HG03097 (cell line): ENCODE measurements at regions not wholly inside any gene's neighbourhood (a gene's known extent, or its start where the extent isn't known, plus 50 kb on each side); places are given as distances from the start of the nearest gene placed in this dataset.

Experiments
- ATAC-seq: cut with Tn5 transposase; IDR thresholded peaks from one replicate; pipeline ENCODE4 v1.9.1; 2021; ENCODE audit not compliant: unreplicated experiment, low FRiP score

DNA sequence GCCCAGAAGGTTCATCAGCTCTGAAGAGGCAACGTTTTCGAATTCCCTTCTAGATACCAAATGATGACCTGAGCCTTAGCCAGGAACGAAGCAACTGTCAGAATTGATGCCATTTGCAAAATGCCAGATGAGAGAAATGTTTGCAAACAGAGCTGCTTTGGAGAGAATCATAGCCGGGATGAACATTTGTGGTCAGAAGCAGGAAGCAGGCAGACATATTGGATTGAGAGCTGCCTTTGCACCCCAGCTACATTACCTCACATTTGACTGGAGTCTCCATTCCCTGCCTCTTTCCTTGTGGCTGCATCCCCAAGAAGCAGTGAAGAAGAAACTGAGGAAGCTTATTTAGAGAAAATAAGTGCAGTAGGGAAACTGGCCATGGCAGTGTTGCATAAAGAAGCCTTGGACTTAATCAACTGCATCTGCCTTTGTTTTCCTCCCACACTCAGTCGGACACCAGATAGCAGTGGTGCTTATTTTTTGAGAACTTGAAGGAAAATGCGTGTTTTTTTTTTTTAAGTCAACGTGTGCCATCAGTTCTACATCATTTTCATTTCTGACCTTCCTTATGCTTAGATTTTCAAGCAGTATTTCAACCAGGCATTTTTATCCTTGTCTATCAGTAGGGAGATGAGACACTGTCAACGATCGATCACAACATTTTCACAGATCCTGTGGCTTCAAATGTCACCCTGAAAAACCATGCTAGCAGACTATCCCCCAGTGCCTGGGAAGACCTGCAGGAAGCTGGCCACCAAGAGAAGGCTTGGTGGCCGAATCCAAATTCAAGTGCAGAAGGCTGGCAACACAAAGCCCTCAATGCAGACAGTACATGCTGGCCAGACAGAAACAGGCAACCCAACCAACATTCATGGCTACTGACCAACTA, 541.2 kb upstream of the JARID2 start:
- ATAC-seq: no peak

DNA sequence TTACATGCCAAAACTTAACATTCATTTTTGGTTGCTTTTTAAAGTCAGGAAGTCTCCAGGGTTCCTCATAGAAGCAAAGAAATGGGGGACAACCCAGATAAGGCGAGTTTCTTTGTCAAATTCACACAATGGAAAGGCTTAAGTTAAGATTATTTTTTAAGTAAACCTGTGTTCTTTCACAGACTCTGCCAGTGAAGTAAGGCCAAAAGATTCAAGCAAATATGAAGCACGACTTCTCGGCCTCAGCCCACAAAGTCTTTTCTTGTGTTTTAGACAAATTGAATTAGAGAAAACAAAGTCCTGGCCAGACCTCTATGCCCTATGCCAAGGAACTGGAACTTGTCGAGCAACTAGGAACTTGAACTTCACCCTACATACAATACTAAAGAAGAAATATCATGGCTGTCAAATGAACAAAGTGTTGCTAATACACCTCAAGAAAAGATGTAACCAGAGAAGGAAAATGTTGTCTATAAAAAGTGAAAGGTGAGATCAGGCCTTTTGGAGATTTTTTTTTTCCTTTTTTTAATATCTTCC, 540.0 kb upstream of the JARID2 start:
- ATAC-seq: no peak

DNA sequence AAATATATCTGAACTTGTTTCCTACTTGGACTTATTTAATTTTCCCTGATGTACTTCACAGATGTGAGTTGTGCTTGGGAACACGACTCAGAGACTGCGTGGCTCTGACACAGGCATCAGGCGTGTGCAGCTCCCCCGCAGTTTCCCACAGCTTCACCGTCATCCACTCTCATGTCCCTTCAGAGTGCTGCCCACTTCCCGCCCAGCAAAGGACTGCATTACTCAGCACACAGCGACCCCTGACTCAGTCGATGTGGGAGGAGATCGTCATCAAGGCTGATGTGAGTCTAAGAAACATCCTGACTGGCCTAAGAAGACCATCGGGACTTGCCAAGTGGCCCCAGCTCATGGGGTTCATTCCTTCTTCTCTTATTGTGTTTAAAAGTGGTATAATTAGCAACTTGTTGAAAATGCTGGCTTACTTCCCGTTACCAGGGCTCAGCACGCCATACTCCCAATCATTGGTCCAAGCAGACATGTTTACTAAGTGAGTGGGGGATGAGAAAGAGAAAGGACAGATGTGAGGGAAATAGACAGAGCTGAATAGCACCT, 539.4 kb upstream of the JARID2 start:
- ATAC-seq: no peak

DNA sequence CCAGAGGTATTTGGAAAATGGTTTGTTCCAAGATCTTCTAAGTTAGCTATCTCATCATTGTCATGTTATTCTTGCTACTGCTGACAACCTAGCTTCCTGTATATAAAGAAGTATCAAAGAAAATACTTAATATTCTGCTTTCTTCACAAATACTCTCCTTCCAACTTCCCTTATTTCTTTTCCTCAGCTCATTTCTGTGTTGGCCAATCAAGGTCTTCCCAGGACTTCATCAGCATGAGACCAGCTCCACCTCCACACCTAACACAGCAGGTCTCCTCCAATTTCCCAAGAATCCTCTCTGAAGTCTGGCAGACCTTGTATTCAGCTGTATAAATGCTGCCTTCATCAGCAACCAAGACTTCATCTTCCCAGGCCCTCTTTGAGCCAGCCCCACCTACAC, 538.6 kb upstream of the JARID2 start:
- no peak for ATAC-seq

DNA sequence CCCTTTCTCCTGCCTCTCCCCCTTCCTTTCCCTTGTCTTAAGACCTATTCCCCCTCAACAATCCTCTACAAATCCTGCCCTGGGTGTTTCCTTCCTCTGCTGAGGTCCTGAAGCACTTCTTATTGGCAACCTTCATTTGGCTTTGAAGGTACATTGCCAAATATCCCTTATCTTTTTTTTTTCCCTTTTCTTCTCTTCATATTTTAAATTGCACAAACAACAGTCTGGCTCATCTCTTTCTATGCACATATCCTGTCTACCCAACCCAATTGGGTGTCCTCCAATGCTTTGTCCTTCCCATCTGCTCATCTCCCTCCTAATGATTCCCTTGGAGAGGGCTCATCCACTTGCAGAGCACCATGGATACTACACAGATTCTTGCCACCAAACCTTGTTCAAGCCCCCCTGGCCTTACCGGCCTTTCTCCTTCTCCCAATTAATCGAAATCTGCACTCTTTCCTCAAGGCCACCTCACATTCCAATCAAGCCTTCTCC, 537.9 kb upstream of the JARID2 start:
- ATAC-seq: no peak

DNA sequence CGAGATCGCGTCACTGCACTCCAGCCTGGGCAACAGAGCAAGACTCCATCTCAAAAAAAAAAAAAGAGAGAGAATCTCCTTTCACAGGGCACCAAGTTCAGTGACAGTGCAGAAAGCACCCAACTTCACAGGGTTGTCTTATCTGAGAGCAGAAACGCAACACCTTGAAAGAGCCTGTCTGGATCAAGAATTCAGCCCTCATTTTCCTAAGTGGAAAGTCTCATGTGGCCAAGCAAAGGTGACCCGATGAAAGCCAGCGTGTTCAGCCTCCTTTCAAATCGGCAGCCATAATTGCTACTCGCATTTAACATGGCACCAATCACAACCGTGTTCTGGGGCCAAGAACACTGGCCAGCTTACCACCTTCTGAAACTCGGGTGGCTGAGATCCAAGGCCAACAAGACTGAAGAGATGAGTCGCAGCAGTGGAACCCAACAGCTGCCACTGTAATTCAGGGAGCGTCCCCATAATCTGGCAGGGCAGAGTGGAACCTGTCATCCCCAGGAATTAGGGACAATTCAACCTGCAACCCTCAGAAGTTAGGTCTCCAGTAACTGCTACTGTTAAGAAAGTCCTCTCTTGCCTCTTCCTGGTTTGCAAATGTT, 536.7 kb upstream of the JARID2 start:
- no peak for ATAC-seq

DNA sequence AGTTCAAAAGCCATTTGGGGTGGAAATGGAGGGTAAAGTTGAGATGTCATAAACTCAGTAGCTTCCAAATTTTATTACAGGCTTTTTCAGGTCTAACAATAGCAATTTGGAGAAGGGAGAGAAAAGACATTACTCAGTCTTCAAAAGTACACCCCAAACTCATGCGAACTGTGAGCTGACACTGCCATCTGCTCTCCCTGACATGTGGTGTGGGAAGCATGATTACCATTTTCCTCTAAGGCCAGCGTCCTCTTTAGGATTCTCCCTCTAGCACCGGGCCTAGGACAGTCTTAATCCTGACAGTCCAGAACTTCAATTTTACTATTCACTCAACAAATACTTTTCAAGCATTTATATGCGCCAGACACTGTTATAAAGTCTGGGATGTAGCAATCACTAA, 536.0 kb upstream of the JARID2 start:
- ATAC-seq: no peak

DNA sequence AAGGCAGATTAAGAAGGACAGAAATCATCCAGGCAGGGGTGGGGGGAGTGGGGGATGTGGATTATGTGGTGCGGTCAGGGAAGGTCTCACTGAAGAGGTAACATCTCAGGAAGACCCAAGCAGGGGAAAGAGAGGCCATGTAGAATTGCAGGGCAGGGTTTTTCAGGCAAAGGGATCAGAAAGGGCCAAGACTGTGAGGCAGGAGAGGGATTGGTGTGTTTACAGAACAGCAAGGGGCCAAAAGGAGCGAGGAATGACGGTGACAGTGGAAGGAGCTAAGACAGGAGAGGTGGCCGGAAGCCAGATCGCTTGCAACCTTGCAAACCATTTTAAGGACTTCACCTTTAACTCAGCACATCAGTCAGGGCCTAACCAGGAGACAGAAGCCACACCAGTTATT, 535.4 kb upstream of the JARID2 start:
- ATAC-seq: no peak

DNA sequence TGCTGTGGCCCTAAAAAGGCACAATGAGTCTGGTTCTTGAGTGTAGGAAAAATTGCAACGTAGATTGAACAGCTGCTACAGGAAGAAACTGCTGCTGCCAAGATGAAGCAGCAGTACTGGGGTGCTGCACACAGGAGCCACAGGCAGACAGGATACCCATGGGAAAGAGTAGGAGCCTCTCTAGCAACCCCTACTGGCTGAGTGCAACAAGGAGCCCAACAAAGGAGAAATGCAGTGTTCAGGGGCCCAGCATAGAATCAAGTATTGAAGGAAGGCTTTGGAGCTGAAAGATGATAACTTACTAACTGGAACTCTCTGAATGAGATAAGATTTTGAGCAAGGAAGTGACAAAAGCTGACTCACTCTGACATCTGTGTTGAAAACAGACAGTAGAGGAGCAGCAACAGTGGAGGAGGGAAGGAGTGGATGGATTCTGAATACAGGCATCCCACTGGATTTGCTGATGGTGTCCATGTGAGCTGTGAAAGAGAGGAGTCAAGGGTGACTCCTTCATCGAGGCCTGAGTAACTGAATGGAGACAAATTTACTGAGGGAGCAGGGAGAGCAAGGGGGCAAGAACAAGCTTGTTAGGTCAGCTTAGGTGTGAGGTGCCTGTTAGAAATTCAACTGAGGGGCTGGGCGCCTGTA, 534.7 kb upstream of the JARID2 start:
- ATAC-seq: no peak

DNA sequence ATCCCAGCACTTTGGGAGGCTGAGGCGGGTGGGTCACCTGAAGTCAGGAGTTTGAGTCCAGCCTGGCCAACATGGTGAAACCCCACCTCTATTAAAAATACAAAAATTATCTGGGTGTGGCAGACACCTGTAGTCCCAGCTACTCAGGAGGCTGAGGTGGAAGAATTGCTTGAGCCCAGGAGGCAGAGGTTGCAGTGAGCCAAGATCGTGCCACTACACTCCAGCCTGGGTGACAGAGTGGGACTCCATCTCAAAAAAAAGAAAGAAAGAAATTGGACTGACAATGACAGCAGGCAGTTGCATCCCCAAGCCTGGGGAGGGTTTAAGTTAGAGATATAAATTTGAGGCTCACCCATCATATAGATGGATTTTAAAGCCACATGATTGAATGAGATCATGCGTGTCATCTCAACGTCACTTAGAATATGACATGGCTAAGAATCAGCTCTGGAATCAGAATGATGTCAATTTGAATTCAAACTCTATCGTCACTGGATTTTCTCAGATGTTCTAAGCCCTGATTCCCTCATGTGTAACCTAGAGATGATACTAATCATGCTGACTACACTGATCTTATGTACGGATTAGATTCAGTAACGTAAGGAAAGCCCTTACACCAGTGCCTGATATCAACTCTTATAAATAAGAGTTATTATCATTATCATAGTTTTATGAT, 534.0 kb upstream of the JARID2 start:
- no peak for ATAC-seq

DNA sequence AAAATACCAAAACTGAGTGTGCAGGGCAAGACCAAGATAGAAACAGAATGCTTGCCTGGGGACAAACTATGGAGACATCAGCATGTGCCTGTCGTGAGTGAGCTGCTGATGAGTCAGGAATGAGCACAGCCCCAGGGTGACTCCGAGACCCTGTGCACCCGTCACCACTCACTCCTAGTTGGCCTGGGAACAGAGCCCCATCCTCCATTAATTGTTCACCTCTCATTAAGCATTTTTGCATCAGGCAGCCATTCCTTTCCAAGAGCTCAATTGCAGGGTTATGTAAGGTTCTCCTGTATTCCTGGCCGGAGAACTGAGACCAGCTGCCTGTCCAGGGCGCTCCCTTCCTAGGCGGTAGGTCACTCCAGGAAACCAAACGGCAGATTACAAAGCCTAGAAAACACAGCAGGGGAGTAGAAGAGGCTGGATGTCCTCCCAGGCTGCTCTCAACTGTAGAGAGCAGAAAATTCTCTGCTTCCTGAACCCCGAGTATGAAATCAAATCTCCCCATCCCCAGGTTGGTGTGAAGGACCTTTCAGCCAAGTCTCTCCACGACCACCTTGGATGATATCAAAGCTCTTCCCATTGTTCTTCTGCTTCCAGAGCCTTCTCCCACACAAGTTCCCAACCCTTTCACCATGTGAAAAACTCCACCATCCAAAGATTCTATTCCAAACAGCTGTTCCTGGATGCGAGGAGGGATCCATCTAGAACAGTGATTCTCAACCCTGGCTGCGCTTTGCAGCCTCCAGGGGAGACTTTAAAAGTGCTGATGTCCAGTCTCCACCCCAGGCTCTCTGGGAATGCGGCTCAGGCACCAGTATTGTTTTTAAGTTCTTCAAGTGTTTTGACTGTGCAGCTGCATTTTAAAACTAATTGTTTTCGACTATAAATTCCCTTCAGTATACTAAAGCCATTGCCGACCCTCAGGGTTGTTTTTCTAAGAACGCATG, 532.6 kb upstream of the JARID2 start:
- no peak for ATAC-seq

DNA sequence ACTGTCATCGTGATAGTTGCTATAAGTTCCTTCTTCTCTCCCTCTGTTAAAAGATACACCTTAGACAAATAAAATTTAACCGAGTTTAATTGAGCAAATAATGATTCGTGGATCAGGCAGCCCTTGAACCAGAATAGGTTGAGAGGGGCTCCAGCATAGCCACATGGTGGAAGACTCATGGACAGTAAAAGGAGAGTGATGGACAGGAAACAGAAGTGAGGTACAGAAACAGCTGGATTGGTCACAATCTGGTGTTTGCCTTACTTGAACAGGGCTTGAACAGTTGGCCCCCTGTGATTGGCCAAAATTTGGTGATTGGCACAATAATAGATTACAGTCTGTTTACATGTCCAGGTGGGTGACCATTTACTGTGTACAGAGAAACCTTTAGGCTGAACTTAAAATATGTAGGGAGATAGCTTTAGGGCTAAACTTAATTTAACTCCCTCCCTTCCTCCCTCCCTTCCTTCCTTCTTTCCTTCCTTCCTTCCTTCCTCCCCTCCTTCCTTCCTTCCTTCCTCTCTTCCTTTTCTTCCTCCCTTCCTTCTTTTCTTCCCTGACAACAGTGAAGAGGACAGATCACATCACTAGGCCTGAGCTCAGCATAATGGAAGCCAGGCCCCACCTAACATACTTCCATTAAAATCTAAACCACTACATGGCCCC, 531.8 kb upstream of the JARID2 start:
- ATAC-seq: no peak

DNA sequence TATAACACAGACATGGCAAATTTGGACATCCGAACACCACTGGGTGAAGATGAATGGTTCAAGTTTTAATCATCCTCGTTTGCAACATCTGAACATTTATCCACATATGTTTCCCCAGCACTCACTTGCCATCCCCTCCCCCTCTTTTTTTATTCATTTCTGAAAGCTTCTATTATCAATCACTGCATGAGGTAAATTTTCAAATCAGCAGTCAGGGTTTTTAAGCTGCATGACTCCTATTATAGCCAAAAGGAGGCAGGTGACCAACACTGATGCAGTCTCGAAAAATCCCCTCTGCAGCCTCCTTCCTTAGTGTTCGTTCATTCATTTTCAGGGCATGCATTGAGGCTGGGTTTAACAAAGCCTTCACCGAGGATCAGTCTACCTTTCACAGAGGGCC, 530.8 kb upstream of the JARID2 start:
- no peak for ATAC-seq

DNA sequence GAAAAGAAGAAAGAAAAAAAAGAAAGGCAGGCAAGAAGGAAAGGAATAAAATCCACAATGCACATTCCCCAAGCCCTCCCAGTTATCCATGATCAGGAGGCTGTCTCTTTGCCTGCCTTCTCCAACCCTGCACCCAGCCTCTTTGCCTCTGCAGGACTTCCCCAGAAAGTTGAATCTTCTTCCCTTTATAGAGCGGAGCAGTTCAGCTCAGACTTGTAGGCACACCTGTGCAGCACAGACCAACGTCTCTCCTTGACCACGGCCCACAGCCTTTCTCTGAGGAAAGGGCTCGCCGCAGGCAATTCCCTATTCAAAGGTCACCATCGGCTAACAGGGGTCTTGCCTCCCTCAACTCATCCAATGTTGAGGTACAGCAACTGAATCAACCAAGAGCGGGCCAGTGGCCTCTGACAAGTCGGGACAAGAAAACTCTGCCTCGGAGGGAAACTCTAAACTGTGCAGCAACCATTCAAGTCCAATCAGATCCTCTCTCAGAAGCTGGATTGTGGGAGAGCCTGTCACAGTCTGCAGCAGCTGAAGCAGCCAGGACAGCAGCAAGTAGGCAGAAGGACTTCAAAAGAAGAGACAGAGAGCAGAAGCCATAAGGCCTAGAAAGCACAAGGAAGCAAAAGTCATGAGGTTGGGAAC, 529.2 kb upstream of the JARID2 start:
- ATAC-seq: no peak

DNA sequence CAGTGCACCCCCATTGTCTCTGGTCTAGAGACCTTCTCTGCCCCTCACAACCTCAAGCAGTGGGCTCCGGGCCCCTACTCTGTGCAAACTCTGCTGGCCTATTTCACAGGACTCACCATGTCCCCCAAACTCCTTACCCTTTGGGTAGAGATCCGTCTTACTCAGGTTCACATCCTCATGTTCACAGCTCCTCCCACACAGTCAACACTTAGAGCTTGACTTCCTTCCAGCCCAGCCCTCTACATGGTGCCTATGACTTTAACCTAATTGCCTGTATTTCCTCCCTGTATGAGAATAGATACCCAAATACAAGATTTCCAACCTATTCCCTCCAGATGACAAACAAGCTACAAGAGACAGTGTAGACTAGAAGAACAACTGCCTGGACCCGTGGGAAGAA, 528.6 kb upstream of the JARID2 start:
- ATAC-seq: no peak

DNA sequence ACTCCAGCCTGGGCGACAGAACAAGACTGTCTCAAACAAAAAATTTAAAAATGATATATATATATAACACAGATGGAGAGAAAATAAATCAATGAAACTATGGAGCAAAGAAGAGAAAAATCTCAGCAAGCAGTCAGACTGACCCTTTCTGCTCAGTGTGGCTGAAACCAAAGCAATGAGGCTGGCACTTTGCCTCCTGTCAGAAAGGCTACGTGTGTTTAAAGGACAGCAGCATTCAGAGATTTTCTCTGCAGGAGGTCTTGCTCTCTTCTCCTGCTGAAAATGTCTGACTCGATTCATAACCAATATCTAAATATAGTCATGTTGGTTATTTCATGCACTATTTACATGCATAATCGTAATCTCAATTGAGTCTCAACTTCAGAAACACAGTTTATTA, 527.0 kb upstream of the JARID2 start:
- no peak for ATAC-seq

DNA sequence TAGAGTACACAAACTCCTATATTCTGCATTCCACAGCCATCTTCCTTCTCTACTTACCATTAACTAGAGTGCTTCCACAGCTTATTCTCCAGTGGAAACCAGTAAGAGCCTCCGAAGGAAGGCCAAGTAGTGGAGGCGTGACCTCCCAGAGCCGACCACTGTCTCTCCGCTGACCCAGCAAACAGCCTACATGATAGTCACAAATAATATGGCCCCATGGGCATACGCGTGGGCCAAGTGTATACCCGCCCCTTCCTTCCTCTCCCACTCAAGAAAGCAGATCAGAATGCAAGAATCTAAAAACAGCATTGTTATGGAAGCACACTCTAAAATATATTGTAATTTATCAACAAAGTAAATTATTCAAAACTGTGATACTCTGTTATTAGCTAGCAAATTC, 526.6 kb upstream of the JARID2 start:
- no peak for ATAC-seq

DNA sequence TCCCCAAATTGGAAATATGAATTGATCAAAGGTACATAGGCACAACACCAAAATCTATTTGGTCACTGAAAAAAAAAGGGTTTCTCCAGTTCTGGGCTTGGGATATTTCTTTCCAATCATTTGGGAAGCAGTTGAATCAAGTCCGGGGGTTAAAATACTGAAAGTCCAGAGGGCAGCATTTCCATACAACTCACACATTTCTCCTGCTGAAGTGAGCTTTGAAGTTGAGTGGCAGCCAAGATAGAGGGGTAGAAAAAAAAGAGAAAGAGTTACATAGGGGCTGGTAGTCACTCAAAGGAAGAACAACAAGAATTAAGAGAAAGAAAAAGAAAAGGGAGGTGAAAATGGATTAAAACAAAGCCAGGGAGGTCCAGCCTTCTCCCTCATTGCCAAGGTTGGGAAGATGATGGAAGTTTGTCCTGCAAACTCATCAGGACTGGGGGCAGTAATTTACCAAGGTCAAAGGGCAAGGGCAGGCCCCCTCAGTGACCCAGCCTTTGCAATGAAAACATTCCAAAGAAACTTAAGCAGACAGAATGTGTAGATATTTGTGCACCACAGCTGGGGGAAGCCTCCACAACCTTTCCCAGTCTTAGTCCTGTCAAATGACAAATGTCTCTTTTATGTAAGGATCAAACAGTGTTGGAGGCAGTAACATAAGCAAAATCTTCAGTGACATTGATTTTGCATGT, 525.3 kb upstream of the JARID2 start:
- no peak for ATAC-seq
